ENCODE measurements at regions not wholly inside any gene's neighbourhood (a gene's known extent, or its start where the extent isn't known, plus 50 kb on each side); places are given as distances from the start of the nearest gene placed in this dataset.

- no peak for TF ChIP-seq CTCF (IDR thresholded peaks at IDR 0.05; ENCODE audit: low read length)
- no peak for TF ChIP-seq EZH2 (IDR thresholded peaks at IDR 0.05; ENCODE audit: borderline replicate concordance, low read length)
Observed at GRCh38 chr4:16294455-16294854, 68.2 kb upstream of the TAPT1 start.
